K562 (cell line): ENCODE measurements at regions not wholly inside any gene's neighbourhood (a gene's known extent, or its start where the extent isn't known, plus 50 kb on each side); places are given as distances from the start of the nearest gene placed in this dataset.

Source experiments
- ATAC-seq: fragments of 200-7000 bp; cut with Tn5 transposase; 3 replicates; pipeline ENCODE4 v1.9.1; 2020; ENCODE audit warnings: moderate library complexity
- BruUV-seq: library from RNA; stranded (reverse); fragments of 400-500 nt; replicated peaks from 2 replicates; lab custom pipeline; 2021; lab: Mats Ljungman, UMichigan
- CTCF ChIA-PET: fragments of 300-600 bp; formaldehyde crosslinking; extraction: SDS; loops from one replicate; lab custom pipeline; 2021; ENCODE audit warnings: low intra/inter-chr PET ratio; lab: Yijun Ruan, JAX
- POLR2A ChIA-PET: fragments of 300-600, 350-650 bp; sonication (Branson Sonifier 250); formaldehyde crosslinking; extraction: SDS; loops from one replicate; lab custom pipeline; 2021; ENCODE audit warnings: antibody characterized with exemption, inconsistent platforms; lab: Yijun Ruan, JAX
- DNase-seq, 4 experiments: peaks; one replicate each; pipeline versions ENCODE4 v3.0.0 to v3.0.0-alpha.2; 2011 to 2018; ENCODE audit warnings: low spot score in 3 of 4, mixed read lengths in 3 of 4; ENCODE audit errors: extremely low read depth in 1 of 4
- FAIRE-seq: peaks from 2 replicates; lab custom pipeline; 2011; peaks lifted over from hg19 to GRCh38; lab: Jason Lieb, UNC
- H2AFZ ChIP-seq: 2 replicates; pipeline ENCODE4 v1.6.0; 2011; ENCODE audit warnings: low read depth, low read length, control low read depth, inconsistent platforms
- H3K27ac ChIP-seq: fragments of 200-600 bp; 3 replicates; pipeline ENCODE4 v1.8.0; 2011; ENCODE audit warnings: low read depth, mild to moderate bottlenecking, control low read depth, inconsistent platforms, low read length, moderate library complexity, mixed read lengths; ENCODE audit errors: extremely low read depth
- H3K27me3 ChIP-seq, 2 experiments: fragments of 300-600 bp in 1 of 2; 2 replicates in 1 of 2; 3 replicates in 1 of 2; pipeline versions ENCODE4 v1.6.0 to v1.8.0; 2011; ENCODE audit warnings: inconsistent platforms in 2 of 2, low read length in 2 of 2, mild to moderate bottlenecking in 1 of 2, mixed read lengths in 1 of 2, moderate library complexity in 1 of 2; ENCODE audit not compliant: control insufficient read depth in 2 of 2, insufficient read depth in 2 of 2
- H3K36me3 ChIP-seq: fragments of 300-600 bp; 3 replicates; pipeline ENCODE4 v1.8.0; 2011; ENCODE audit warnings: mild to moderate bottlenecking, low read length, inconsistent platforms; ENCODE audit not compliant: control insufficient read depth, insufficient read depth
- H3K4me1 ChIP-seq, 2 experiments: fragments of 200-600 bp in 1 of 2; replicated peaks in 1 of 2; 2 replicates in 1 of 2; 3 replicates in 1 of 2; pipeline versions ENCODE4 v1.5.1 to v1.8.0; 2011; ENCODE audit warnings: inconsistent platforms in 2 of 2, low read length in 2 of 2, mild to moderate bottlenecking in 1 of 2, mixed read lengths in 1 of 2, moderate library complexity in 1 of 2; ENCODE audit not compliant: control insufficient read depth in 2 of 2, insufficient read depth in 2 of 2
- H3K4me2 ChIP-seq: 2 replicates; pipeline ENCODE4 v1.6.1; 2011; ENCODE audit warnings: low read length, control low read depth, inconsistent platforms, mixed read lengths; ENCODE audit not compliant: insufficient read depth
- H3K4me3 ChIP-seq: fragments of 200-600 bp; sonication (generic), shearing (Covaris generic); 2 replicates; pipeline ENCODE4 v1.5.1; 2016; ENCODE audit warnings: control low read depth, inconsistent platforms
- H3K79me2 ChIP-seq: fragments of 200-600 bp; 3 replicates; pipeline ENCODE4 v1.8.0; 2011; ENCODE audit warnings: low read length, inconsistent platforms; ENCODE audit not compliant: control insufficient read depth, insufficient read depth
- H3K9ac ChIP-seq, 2 experiments: 2 replicates each; pipeline versions ENCODE4 v1.6.0 to v1.6.1; 2011; ENCODE audit warnings: low read depth in 2 of 2, low read length in 2 of 2, control low read depth in 1 of 2, inconsistent platforms in 1 of 2, mild to moderate bottlenecking in 1 of 2, mixed read lengths in 1 of 2; ENCODE audit not compliant: insufficient read depth in 1 of 2
- H3K9me1 ChIP-seq: one replicate; pipeline ENCODE4 v1.6.0; 2011; ENCODE audit warnings: inconsistent platforms, mild to moderate bottlenecking, low read length, moderate library complexity; ENCODE audit not compliant: control insufficient read depth, insufficient read depth
- H3K9me3 ChIP-seq: replicated peaks from 2 replicates; pipeline ENCODE4 v1.5.1; 2011; ENCODE audit warnings: low read depth, low read length, inconsistent platforms; ENCODE audit not compliant: control insufficient read depth, insufficient read depth
- H4K20me1 ChIP-seq: replicated peaks from 2 replicates; pipeline ENCODE4 v1.6.1; 2011; ENCODE audit warnings: low read length, inconsistent platforms, mixed read lengths; ENCODE audit not compliant: control insufficient read depth, insufficient read depth
- CTCF ChIP-seq, 3 experiments: IDR thresholded peaks in 2 of 3; conservative IDR thresholded peaks in 1 of 3; 2 replicates each; pipeline ENCODE4 v1.5.1; 2011 to 2012; ENCODE audit warnings: low read length in 3 of 3, mild to moderate bottlenecking in 3 of 3, control low read depth in 2 of 3, improper control_type of control experiment in 1 of 3, inconsistent platforms in 1 of 3, low read depth in 1 of 3, mixed read lengths in 1 of 3, moderate library complexity in 1 of 3; ENCODE audit not compliant: insufficient read depth in 2 of 3
- ZSCAN29 ChIP-seq: fragments of 450-650 bp; IDR thresholded peaks from 2 replicates; pipeline ENCODE4 v1.6.1; 2017
- WGBS: fragments of 100-300 bp; shearing (Covaris generic); methylation state at CpG from one replicate; pipeline ENCODE4 v1.1.6; 2016; ENCODE audit warnings: low coverage, mixed read lengths; ENCODE audit not compliant: insufficient coverage; ENCODE audit errors: missing lambda C conversion rate; 5-methylcytosine and 5-hydroxymethylcytosine counted together
- in situ Hi-C: fragments of 300-500 bp; cut with MboI; formaldehyde crosslinking; loops from 4 replicates; pipeline ENCODE4 v1.15.0; 2018; ENCODE audit warnings: inconsistent platforms, mixed read lengths
- intact Hi-C: fragments of 100-400 bp; cut with micrococcal nuclease; formaldehyde crosslinking; loops from 2 replicates; pipeline ENCODE4 v1.14.2; 2022
- TF ChIP-seq, protein P1 (sequence below): sonication (generic); formaldehyde crosslinking; IDR thresholded peaks from 2 replicates; pipeline ENCODE4 v1.8.1; 2023; ENCODE audit warnings: mild to moderate bottlenecking, missing genetic modification reagents

DNA sequence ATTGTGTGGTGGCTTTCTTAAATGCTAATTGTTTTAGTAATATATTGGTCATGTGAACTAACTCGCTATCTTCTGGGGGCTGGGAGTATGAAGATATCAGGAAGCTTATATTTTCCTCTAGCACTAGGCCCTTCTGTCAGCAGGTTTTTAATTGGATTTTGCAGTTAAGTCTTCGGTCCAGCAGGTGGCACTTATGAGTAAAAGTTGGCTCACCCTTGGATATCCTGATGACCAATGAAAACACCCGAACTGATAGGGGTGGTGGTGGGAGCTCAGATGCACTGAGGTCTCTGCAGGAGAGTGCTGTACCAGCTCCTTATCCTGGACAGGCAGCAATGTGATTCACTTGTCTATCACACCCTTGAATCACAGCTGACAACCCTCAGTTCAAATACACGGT lies 1365.8 kb upstream of the DIAPH2 start:
- 0% methylated on average over 4 of the region's 4 CpGs for WGBS

More for the DNA sequence above, 1365.8 kb upstream of the DIAPH2 start:
- Histone ChIP-seq H3K4me2 (no peak overlapping the region), H3K9me3 (no peaks in the 10 kb centered on the region), H3K9me1 (no peaks in the 10 kb centered on the region), H3K4me3 (no peak overlapping the region), H3K27ac (no peak overlapping the region), H3K36me3 (no peaks in the 10 kb centered on the region), H3K9ac (no peak overlapping the region), H3K79me2 (no peaks in the 10 kb centered on the region), H4K20me1 (no peaks in the 10 kb centered on the region), H2AFZ (no peak overlapping the region), H3K4me1 (no peaks in the 10 kb centered on the region), H3K27me3 (no peaks in the 10 kb centered on the region)
- TF ChIP-seq, protein P1, sequence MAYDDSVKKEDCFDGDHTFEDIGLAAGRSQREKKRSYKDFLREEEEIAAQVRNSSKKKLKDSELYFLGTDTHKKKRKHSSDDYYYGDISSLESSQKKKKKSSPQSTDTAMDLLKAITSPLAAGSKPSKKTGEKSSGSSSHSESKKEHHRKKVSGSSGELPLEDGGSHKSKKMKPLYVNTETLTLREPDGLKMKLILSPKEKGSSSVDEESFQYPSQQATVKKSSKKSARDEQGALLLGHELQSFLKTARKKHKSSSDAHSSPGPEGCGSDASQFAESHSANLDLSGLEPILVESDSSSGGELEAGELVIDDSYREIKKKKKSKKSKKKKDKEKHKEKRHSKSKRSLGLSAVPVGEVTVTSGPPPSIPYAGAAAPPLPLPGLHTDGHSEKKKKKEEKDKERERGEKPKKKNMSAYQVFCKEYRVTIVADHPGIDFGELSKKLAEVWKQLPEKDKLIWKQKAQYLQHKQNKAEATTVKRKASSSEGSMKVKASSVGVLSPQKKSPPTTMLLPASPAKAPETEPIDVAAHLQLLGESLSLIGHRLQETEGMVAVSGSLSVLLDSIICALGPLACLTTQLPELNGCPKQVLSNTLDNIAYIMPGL (CRISPR knock-in tag), result no peak
- TF ChIP-seq CTCF (IDR thresholded peaks at IDR 0.05 in 2 of 3, conservative IDR thresholded peaks at IDR 0.05 in 1 of 3; ENCODE audit: insufficient read depth in 2 of 3, low read depth in 1 of 3, low read length in 3 of 3) (0 out of 6 replicates have a peak, but pooled peaks of 1 of the 3 experiments have one; percentile 15), ZSCAN29 (no peak)
- ChIA-PET CTCF (no interaction called here), POLR2A (no interaction called here)
- DNase-seq (peak; percentile 1 to 12 (median 4)), ATAC-seq (no peak), FAIRE-seq (no peak)
- intact Hi-C loops (no loop called here), in situ Hi-C loops (no loop called here)
- no TSS peak for BruUV-seq
